Osteoblast (primary cell): ENCODE measurements at regions not wholly inside any gene's neighbourhood (a gene's known extent, or its start where the extent isn't known, plus 50 kb on each side); places are given as distances from the start of the nearest gene placed in this dataset.
"Not testable (repeated sequence)": the region's sequence is repeated elsewhere in the genome, so short reads cannot be mapped to it uniquely, and the experiment has no call there.

Experiments used
- DNase-seq: peaks from one replicate; pipeline ENCODE4 v3.0.0; 2011; ENCODE audit warnings: low spot score, mixed read lengths; ENCODE audit not compliant: insufficient read length; ENCODE audit errors: missing footprints
- H2AFZ ChIP-seq: 2 replicates; pipeline ENCODE4 v1.6.0; 2011; ENCODE audit warnings: mild to moderate bottlenecking, low read length
- H3K27ac ChIP-seq: 2 replicates; pipeline ENCODE4 v1.5.1; 2011; ENCODE audit warnings: mild to moderate bottlenecking, low read depth, low read length, moderate library complexity
- H3K27me3 ChIP-seq: 2 replicates; pipeline ENCODE4 v1.6.0; 2012; ENCODE audit warnings: mild to moderate bottlenecking, control low read depth, inconsistent platforms, low read length, moderate library complexity; ENCODE audit not compliant: insufficient read depth
- H3K36me3 ChIP-seq: 2 replicates; pipeline ENCODE4 v1.5.1; 2011; ENCODE audit warnings: mild to moderate bottlenecking, low read length, control low read depth, moderate library complexity; ENCODE audit not compliant: insufficient read depth
- H3K4me1 ChIP-seq: 2 replicates; pipeline ENCODE4 v1.5.1; 2011; ENCODE audit warnings: mild to moderate bottlenecking, low read length, control low read depth, moderate library complexity; ENCODE audit not compliant: insufficient read depth
- H3K4me2 ChIP-seq: 2 replicates; pipeline ENCODE4 v1.6.0; 2011; ENCODE audit warnings: mild to moderate bottlenecking, low read length; ENCODE audit not compliant: insufficient read depth
- H3K4me3 ChIP-seq: fragments of 200-600 bp; sonication (generic); 3 replicates; pipeline ENCODE4 v1.5.1; 2012; ENCODE audit warnings: mild to moderate bottlenecking, low read length, inconsistent platforms; ENCODE audit not compliant: insufficient read depth
- H3K79me2 ChIP-seq: 2 replicates; pipeline ENCODE4 v1.6.0; 2012; ENCODE audit warnings: mild to moderate bottlenecking, low read length, control low read depth, inconsistent platforms; ENCODE audit not compliant: insufficient read depth
- H3K9me3 ChIP-seq: 2 replicates; pipeline ENCODE4 v1.5.1; 2011; ENCODE audit warnings: low read depth, low read length, control low read depth
- H4K20me1 ChIP-seq: 2 replicates; pipeline ENCODE4 v1.6.0; 2012; ENCODE audit warnings: mild to moderate bottlenecking, low read length, control low read depth; ENCODE audit not compliant: insufficient read depth
- TF ChIP-seq, protein P1 (sequence below): IDR thresholded peaks from 2 replicates; pipeline ENCODE4 v1.5.1; 2011; ENCODE audit warnings: mild to moderate bottlenecking, low read depth, low read length, moderate library complexity; ENCODE audit errors: extremely low read depth

DNA sequence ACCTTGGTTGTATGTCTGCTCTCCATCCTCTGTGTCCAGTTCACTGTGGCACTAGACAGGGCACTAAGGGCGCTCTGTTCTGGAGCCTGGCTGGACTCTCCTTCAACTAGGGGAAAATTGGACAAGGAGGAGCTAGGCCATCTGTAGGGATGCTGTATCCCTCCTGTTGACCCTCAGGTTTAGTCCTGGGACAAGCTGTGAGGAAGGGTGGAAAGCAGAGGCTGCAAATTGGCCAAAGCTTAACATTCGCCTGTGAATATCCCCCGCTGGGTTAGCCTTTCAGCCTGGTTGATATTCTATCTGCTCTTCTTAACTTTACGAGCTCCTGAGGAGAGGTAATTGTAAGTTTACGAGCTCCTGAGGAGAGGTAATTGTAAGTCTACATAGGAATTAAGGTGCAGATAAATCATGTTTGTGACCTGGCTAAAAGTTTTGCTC, 64.4 kb upstream of the ENPEP start:
- TF ChIP-seq, protein P1, sequence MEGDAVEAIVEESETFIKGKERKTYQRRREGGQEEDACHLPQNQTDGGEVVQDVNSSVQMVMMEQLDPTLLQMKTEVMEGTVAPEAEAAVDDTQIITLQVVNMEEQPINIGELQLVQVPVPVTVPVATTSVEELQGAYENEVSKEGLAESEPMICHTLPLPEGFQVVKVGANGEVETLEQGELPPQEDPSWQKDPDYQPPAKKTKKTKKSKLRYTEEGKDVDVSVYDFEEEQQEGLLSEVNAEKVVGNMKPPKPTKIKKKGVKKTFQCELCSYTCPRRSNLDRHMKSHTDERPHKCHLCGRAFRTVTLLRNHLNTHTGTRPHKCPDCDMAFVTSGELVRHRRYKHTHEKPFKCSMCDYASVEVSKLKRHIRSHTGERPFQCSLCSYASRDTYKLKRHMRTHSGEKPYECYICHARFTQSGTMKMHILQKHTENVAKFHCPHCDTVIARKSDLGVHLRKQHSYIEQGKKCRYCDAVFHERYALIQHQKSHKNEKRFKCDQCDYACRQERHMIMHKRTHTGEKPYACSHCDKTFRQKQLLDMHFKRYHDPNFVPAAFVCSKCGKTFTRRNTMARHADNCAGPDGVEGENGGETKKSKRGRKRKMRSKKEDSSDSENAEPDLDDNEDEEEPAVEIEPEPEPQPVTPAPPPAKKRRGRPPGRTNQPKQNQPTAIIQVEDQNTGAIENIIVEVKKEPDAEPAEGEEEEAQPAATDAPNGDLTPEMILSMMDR, result no peak
- H2AFZ ChIP-seq, result no peak overlapping the region
- no peak overlapping the region for H3K4me3 ChIP-seq
- no peaks in the 10 kb centered on the region for H4K20me1 ChIP-seq
- DNase-seq, result no peak
- H3K9me3 ChIP-seq, result no peaks in the 10 kb centered on the region
- H3K79me2 ChIP-seq, result no peaks in the 10 kb centered on the region
- H3K4me1 ChIP-seq, result no peaks in the 10 kb centered on the region
- H3K27ac ChIP-seq, result no peak overlapping the region
- no peak overlapping the region for H3K4me2 ChIP-seq
- H3K36me3 ChIP-seq, result no peaks in the 10 kb centered on the region
- H3K27me3 ChIP-seq, result no peaks in the 10 kb centered on the region

GRCh38 chr4:110410853-110411573, 64.9 kb upstream of the ENPEP start:
- H3K4me1 ChIP-seq, H3K36me3 ChIP-seq, H3K9me3 ChIP-seq, H3K27ac ChIP-seq, H3K79me2 ChIP-seq, H3K4me3 ChIP-seq, H2AFZ ChIP-seq, DNase-seq, H3K27me3 ChIP-seq, H3K4me2 ChIP-seq, H4K20me1 ChIP-seq: not testable (repeated sequence)

- H3K36me3 ChIP-seq, result no peaks in the 10 kb centered on the region
- no peak overlapping the region for H2AFZ ChIP-seq
- H3K27me3 ChIP-seq, result no peaks in the 10 kb centered on the region
- H3K4me1 ChIP-seq, result no peaks in the 10 kb centered on the region
- no peak overlapping the region for H3K4me2 ChIP-seq
- no peaks in the 10 kb centered on the region for H3K9me3 ChIP-seq
- TF ChIP-seq, protein P1, result no peak
- no peak overlapping the region for H3K4me3 ChIP-seq
- no peaks in the 10 kb centered on the region for H4K20me1 ChIP-seq
- H3K79me2 ChIP-seq, result no peaks in the 10 kb centered on the region
- H3K27ac ChIP-seq, result no peak overlapping the region
- DNase-seq, result no peak
Measured at GRCh38 chr4:110400086-110400485, 75.9 kb upstream of the ENPEP start.

DNA sequence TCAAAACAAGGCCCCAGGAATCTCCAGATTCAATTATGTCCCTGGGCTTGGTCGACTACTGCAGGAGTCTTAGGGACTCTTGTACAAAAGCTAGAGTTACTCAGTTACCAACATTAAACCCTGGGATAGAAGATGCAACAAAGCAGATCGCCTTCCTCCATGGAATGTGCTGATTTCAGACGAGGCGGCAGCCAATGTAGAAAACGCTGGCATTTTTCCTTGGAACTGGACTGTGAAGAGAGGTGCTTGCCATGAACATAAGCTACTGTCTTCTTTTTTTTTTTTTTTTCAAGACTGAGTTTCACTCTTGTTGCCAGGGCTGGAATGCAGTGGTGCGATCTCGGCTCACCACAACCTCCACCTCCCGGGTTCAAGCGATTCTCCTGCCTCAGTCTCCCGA, 76.9 kb upstream of the ENPEP start:
- H2AFZ ChIP-seq, H3K4me2 ChIP-seq, H3K4me3 ChIP-seq, H4K20me1 ChIP-seq, DNase-seq, H3K79me2 ChIP-seq, H3K27me3 ChIP-seq, H3K9me3 ChIP-seq, H3K4me1 ChIP-seq, H3K36me3 ChIP-seq, H3K27ac ChIP-seq: not testable (repeated sequence)

- DNase-seq, result no peak
- Histone ChIP-seq H3K27ac (no peak overlapping the region), H2AFZ (no peak overlapping the region), H3K4me3 (no peak overlapping the region), H3K79me2 (no peaks in the 10 kb centered on the region), H4K20me1 (no peaks in the 10 kb centered on the region), H3K4me2 (no peak overlapping the region), H3K27me3 (no peaks in the 10 kb centered on the region), H3K4me1 (no peaks in the 10 kb centered on the region), H3K9me3 (no peaks in the 10 kb centered on the region), H3K36me3 (no peaks in the 10 kb centered on the region)
- TF ChIP-seq, protein P1, result no peak
Measured at GRCh38 chr4:110396963-110397362, 79.0 kb upstream of the ENPEP start.
